ENCODE measurements at regions not wholly inside any gene's neighbourhood (a gene's known extent, or its start where the extent isn't known, plus 50 kb on each side); places are given as distances from the start of the nearest gene placed in this dataset.

- WGBS, 4 donors: 54 to 69% (median 61%) methylated on average over 6 of the region's 6 CpGs
- TF ChIP-seq POLR2A (IDR thresholded peaks at IDR 0.05) (no peak), CTCF (IDR thresholded peaks at IDR 0.05) (no peak)
- no peaks in the 10 kb centered on the region for H3K27me3 ChIP-seq
- no peak overlapping the region for H3K27ac ChIP-seq
- no peak for DNase-seq
- H3K4me3 ChIP-seq: no peak overlapping the region
- H3K36me3 ChIP-seq (replicated peaks in 1 of 2): no peaks in the 10 kb centered on the region
- H3K4me1 ChIP-seq (replicated peaks in 1 of 2): no peaks in the 10 kb centered on the region
- H3K9me3 ChIP-seq (replicated peaks in 1 of 3): no peaks in the 10 kb centered on the region
- intact Hi-C loops (cut with DNase I): no loop called here
These were observed 67.2 kb upstream of the RASGEF1B start for GRCh38 chr4:81538716-81539427.

- no peak for DNase-seq
- no peak overlapping the region for H3K27ac ChIP-seq
- no peaks in the 10 kb centered on the region for H3K9me3 ChIP-seq (replicated peaks in 1 of 3)
- H3K4me1 ChIP-seq (replicated peaks in 1 of 2): no peaks in the 10 kb centered on the region
- H3K36me3 ChIP-seq (replicated peaks in 1 of 2): no peaks in the 10 kb centered on the region
- intact Hi-C loops (cut with DNase I): no loop called here
- no peak for TF ChIP-seq CTCF (IDR thresholded peaks at IDR 0.05)
- 39 to 59% (median 50%) methylated on average over 2 of the region's 2 CpGs for WGBS, 4 donors
- no peak overlapping the region for H3K4me3 ChIP-seq
- H3K27me3 ChIP-seq: no peaks in the 10 kb centered on the region
These were observed 59.7 kb upstream of the RASGEF1B start for GRCh38 chr4:81531410-81531809.

DNA sequence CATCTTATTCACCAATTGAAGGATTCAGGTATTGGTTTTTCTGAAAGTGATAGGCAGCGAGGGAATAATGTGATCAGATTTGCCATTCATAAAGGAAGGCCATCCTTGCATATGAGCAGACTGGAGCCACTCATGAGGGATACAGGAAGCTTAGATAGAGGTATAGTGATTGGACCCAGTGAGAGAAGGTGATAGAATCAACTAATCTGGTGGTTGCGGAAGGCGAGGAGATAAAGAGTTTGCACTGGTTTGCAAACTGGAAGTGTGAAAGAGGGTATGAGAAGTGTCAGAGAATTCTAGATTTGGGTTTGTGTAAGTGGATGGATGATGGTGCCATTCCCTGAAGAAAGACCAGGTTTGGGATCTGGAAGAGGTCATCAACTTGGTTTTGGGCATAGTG is 57.3 kb upstream of the RASGEF1B start:
- 78 to 92% (median 84%) methylated on average over 3 of the region's 3 CpGs for WGBS, 4 donors
- Histone ChIP-seq H3K27me3 (no peaks in the 10 kb centered on the region), H3K36me3 (replicated peaks in 1 of 2) (no peaks in the 10 kb centered on the region), H3K4me1 (replicated peaks in 1 of 2) (no peaks in the 10 kb centered on the region), H3K4me3 (no peak overlapping the region), H3K27ac (no peak overlapping the region), H3K9me3 (replicated peaks in 1 of 3) (no peaks in the 10 kb centered on the region)
- intact Hi-C loops (cut with DNase I): no loop called here
- TF ChIP-seq CTCF (IDR thresholded peaks at IDR 0.05) (no peak), POLR2A (IDR thresholded peaks at IDR 0.05) (no peak)
- DNase-seq: no peak

DNA sequence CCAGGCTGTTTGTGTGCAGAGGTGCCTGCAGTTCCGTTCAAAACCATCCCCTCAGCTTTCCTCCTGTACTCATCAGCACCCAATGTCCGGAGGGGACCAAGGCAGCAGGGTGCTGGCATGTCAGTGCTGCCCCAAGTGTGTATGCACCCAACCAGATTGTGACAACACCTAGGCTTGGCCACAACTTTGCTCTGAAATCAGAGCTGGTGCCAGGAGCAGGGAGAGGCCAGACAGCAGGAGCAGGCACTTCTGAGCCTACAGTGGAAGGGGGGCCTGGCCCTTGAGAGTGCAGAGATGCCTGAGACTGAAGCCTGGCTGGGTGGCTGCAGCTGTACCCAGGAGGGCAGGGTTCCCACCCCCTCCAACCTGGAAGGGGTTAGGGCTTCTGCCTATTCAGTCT is 56.5 kb upstream of the RASGEF1B start:
- TF ChIP-seq POLR2A (IDR thresholded peaks at IDR 0.05) (no peak), CTCF (IDR thresholded peaks at IDR 0.05) (no peak)
- no peaks in the 10 kb centered on the region for H3K9me3 ChIP-seq (replicated peaks in 1 of 3)
- 55 to 86% (median 83%) methylated on average over 1 to 2 of the region's 2 CpGs for WGBS, 4 donors
- DNase-seq: no peak
- no peaks in the 10 kb centered on the region for H3K36me3 ChIP-seq (replicated peaks in 1 of 2)
- H3K27me3 ChIP-seq: no peaks in the 10 kb centered on the region
- no peak overlapping the region for H3K4me3 ChIP-seq
- no peak overlapping the region for H3K27ac ChIP-seq
- intact Hi-C loops (cut with DNase I): no loop called here
- H3K4me1 ChIP-seq (replicated peaks in 1 of 2): no peaks in the 10 kb centered on the region
